RPMI8226 (cell line): ENCODE measurements at regions not wholly inside any gene's neighbourhood (a gene's known extent, or its start where the extent isn't known, plus 50 kb on each side); places are given as distances from the start of the nearest gene placed in this dataset.
"Not testable (repeated sequence)": the region's sequence is repeated elsewhere in the genome, so short reads cannot be mapped to it uniquely, and the experiment has no call there.

Experiments used
- DNase-seq: peaks from one replicate; pipeline ENCODE4 v3.0.0-alpha.2; 2015

DNA sequence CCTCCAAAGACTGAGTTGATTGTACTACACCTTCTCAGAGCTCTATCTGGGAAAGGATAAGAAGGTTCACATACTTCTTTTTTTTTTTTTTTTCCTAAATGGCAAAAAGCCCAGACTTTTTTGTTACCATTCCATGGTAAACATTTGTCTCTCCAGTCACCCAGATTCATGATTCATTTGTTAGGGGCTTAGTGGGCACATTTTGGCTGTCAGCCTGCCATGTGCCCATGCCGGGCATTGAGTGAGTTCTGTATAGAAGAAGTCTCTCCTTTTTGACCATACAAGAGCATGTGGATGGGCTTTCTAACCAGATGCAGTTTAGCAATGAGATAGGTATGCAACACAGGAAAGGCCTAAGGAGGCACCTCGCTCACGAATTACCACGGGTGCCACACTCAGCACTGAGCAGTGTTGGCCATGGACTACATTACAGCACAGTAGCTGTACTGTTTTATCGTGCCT, 447.5 kb upstream of the HSF2 start:
- DNase-seq: no peak

DNA sequence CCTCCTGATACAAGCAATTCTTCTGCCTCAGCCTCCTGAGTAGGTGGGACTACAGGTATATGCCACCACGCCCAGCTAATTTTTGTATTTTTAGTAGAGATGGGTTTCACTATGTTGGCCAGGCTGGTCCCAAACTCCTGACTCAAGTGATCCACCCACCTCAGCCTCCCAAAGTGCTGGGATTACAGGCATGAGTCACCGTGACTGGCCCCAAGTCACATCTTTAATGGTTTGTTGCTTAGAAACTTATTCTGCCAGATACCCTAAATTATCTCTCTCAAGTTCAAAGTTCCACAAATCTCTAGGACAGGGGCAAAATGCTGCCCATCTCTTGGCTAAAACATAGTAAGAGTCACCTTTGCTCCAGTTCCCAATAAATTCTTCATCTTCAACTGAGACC, 444.1 kb upstream of the HSF2 start:
- DNase-seq: not testable (repeated sequence)

DNA sequence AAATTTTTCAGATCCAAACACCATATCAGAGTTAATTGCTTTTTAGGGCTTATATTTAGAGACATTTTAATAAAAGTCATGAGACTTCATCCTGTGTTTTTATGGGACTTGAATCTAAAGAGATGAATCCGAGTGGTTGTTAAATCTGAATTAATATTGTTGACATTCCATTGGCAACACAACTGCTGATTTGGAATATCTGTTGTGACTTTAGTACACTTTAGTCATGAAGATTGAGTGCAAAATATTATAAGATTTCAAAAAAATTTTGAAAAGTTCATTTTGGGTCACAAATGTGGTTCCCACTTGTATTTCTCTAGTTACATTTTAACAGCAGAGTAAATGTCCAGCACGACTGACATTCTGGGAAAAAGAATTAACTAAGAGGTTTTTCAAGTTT, 442.7 kb upstream of the HSF2 start:
- DNase-seq: no peak

DNA sequence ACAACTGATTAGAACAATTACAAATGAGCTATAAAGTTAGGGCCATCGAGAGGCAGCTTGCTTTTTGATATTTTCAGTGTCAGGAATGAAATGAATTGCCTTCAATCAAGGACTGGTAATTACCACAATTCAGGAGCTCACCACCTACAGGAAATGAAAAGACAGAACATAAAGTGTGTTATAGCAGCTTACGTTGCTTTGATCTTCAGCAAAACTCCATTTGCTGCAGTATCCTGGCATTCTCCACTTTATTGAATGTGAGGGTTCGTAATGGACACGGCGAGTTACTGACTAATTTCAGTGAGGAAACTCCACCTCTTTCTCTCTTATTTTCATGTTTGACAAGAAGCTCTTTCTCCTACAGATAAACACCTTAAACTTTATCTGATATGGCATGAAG, 440.0 kb upstream of the HSF2 start:
- DNase-seq: no peak

DNA sequence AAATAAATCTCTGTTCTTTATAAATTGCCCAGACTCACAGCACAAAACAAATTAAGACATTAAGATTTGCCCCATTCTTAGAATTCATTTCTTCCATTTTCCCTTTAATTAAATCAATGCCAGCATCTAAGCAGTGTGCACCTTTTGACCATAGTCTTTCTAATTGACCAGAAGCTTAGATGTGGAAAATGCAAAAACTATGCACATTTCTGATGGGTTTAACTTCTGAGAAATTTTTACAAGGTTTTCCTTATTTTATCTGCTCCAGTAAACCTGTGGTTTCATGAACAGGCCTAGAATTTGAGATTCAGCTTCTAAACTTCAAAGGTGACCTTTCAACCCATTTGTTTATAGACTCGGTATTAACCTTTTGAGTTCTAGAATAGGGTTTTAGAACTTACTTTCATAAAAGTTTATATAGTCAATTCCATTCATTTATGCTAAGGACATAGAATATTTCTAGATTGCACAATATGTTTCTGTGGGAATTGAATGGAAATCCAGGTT, 437.8 kb upstream of the HSF2 start:
- DNase-seq: no peak

DNA sequence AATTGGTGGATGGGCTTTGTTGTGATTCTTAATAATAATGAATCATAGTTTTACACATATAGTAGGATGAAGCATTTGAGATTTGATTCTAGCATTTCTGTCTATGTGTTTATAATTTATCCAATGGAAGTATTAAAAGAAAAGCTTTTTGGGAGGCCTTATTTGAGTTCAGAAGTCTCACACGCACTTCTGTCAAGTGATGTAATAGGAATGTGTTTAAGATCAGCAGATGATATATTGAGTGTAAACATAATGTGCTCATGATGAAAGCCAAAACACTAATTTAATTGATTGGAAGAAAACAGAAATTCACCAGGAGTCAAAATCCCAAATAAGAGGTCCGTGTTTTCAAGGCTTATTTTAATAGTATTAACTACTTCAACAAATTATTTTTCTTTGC, 435.6 kb upstream of the HSF2 start:
- no peak for DNase-seq

DNA sequence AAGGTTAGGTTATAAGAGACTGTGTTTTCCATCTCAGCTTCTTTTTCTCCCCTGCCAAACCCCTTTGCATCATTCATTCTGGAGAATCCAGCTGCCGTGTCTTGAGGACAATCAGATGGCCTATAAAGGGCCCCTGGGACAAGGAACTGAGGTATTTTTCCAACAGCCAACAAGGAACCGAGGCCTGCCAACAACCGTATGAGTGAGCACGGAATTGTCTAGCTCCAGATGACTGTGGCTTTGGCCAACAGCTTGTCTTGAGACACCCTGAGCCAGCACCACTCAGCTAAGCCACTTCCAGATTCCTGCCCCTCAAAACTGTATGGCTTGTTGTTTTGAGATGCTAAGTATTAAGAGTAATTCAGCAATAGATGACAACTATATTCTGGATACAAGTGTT, 433.7 kb upstream of the HSF2 start:
- DNase-seq: no peak

DNA sequence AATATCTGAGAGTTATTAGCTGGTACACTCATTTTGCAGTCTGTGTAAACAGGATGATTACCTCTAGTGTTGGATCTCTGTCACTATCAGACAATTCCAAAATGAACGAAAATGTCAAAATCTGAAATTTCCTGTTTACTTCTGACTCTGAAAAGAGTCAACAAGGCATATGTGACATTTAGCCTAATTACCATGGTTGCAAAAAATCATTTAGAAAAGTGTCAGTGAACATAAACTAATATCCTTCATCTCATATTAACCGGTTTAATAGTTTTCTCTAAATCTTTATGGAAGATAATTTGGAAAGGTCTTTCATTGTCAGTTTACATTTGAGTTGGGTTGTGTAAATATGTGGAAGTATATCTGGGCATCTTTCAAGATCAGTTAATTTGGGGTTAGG, 431.8 kb upstream of the HSF2 start:
- DNase-seq: no peak

DNA sequence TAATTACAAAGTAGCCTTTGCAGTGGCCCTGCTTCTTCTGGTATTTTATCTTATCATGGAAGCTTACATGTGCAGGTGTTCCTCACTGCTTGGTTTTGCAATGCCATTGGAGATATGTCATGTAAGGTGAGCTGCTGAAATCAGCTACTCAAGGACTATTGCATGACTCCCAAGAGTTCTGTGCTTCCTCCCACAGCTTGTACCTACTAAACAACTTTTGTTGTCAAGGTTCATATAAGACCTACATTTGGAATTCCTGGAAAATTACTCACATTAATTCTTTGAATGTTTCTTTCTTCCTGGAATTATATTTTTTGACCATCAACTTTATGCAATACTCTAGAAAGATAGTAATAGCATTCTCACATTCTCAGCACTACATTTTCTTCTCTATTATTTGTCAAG, 427.5 kb upstream of the HSF2 start:
- no peak for DNase-seq

DNA sequence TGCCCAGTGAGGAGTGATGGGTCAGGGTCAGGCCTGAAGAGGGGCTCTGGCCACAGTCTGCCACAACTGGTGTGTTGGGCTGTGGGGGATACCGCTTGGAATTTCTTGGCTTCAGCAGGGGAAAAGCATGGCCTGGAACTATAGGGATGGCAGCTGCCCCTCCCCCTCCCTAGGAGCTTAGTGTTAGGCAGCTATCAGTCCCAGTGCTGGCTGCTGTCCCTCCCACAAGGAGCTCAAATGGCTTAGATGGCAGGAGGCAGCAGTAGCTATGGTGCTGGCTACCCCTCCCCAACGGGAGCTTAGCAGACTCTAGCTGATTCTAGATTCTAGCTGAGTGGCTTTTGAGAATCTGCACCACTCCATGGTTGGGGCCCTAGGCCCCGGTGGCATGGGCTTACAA, 414.5 kb upstream of the HSF2 start:
- no peak for DNase-seq

DNA sequence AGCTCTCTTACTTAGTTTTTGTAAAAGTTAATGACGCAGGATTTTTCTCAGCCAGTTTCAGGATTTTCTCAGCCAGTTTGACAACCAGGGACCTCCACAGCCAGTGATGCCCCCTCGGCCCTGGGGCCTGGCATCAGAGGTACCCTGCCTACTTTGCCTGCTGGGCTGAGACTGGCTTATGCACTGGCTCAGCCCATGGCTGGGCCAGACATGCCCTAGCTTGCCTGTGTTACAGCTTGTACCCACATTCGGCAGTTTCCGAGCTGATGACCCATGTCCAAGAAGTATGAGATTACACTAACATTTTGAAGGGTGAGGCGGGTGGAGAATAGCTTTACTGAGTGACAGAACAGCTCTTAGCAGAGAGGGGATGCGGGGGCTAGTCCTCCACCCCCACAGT, 406.1 kb upstream of the HSF2 start:
- DNase-seq: no peak

DNA sequence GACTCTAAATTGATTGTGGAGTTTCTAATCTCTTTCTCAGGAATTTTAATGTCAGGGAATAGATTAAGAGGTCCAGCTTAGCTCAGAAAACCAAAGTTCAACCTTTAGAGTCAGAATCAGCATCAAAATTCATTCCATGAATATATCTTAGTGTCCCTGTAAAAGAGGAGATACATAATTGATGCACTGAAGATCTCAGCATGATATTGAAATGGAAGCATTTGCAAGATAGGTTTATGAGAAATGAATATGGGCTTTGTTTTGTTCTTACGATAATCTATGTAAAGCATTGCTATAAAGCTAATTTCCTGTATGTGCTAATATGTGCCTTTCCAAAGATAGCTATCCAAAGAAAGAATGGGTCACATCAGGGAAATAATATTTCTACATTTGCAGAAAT, 404.5 kb upstream of the HSF2 start:
- no peak for DNase-seq

DNA sequence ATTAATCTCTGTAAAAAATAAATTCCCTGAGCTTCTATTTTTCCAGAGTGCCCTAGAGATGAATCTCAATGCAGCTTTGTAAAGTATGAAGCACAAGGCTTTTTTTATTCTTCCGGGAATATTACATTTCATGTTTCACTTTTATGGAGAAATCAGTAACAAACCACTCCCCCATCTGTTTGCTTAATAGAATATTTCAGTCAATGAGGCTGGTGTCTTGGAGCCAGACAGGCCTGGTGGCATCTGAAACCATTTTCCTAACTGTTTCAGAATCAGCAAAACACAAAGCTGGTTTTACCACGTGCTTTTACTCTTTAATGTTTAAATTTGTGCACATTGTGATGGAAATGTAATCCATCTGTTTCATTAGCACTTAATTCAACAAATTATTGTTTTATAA, 400.8 kb upstream of the HSF2 start:
- DNase-seq: no peak

DNA sequence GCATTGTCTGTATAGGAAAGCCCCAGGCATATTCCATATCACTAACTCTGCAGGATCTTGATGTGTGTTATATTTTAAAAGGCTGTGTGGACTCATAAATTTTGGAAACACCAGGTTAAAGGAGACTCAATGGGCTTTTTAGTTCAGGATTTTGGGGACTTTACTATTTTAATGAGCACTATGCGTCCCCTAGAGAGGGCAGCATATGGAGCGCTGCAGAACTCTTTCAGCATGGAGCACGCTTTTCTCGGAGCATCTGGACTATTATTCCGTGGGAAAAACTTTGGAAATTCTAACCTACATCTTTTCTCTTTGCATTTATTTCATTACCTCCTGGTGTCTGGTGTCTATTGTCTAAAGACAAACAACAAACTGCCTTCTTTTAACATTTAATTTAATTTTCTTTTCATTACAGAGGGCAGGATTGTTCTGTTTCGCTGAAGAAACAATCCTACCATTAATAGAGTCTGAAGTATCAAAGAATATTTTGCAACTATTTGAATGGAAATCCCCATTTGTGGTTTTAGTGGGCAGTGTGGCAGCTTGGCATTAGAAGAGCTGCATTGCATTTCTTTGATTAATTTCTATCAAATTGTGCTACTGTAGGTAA, 399.9 kb upstream of the HSF2 start:
- DNase-seq: no peak

DNA sequence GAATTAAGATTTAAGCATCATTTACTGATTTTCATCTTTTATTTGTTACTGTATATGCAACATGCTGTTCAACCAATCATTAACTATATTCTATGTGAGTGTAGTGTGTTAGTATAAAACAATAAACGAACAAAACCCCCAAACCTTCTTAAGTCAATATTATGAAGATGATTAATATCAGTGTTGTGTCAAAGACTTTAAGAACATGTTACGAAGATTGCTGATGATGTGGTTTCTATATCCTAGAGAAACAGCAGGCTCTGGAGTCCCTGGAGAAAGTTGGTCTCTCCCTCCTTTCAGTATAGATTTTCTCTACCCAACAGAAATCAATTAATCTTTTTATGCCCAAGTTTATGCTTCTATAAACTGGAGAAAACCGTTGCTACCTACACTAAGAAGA, 393.8 kb upstream of the HSF2 start:
- no peak for DNase-seq

DNA sequence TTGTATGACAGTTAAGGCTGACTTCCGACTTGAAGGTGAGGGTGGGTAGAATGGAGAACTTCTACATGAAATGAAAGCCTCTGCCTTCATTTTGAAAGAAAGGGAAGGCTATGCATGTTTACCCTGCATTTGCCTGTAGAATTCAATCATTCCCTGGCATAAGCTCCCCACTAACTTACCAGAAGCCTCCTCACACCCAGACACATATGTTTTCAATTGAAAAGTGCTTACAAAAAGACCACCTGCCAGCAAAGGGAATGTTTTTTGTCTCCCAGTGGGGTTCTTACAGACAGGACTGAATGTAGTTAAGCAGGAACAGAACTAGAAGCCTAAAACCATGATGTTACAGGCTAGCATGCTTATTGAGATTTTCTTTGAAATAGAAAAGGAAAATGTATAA, 392.1 kb upstream of the HSF2 start:
- DNase-seq: no peak

DNA sequence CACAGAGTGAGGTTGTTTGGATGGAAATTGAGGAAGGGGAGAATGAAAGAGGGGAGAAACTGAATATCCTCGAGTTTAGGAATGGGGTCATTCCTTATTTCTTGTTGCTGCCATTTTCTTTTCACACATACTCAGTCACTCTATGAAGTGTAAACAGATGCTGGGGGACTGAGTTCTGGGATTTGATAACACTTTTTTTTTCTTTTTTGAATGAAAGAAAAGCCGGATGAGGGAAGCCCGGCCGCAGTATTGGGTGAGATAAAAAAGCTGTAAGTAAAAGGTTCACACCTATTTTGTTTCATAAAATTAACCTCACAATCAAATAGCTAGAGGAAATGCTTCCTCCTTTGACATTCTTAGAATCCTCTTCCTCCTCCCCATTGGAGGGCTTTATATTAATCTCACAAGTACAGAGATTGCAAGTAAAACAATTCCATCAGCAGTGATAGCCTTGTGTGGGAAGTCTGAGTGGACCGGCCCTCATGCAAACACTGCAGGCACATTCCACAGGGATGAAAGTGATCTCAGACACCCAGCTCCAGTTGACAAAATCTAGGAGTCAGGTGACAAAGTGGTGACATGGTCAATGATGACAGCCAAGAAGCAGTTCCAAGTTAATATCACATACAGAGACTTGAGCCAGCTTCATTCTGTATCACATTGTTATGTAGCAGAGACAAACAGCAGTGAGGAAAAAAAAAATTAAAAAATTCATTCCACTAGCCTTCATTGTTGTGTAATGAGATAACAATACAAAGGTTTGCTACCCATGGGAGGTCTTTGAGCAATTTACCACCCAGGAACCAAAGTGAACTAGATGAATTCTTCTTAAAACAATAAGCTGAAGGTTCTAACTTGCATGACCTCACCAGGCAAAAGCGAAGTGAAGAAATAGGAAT, 391.1 kb upstream of the HSF2 start:
- no peak for DNase-seq

DNA sequence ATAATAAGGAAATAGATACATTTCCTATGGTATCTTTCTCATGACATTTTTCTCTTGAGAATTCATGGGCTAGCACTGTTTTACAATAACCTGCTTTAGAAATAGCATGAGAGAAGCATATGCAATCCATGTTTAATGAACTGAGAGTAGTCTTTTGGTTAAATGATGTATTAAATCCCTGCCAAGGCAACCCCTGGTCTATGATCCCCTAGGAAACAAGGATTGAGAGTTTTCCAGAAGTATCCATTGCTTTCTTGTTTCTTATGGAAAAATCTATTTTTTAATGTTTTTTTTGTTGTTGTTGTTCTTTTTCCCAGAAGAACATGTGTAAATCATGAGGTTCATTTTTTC, 390.5 kb upstream of the HSF2 start:
- DNase-seq: no peak

DNA sequence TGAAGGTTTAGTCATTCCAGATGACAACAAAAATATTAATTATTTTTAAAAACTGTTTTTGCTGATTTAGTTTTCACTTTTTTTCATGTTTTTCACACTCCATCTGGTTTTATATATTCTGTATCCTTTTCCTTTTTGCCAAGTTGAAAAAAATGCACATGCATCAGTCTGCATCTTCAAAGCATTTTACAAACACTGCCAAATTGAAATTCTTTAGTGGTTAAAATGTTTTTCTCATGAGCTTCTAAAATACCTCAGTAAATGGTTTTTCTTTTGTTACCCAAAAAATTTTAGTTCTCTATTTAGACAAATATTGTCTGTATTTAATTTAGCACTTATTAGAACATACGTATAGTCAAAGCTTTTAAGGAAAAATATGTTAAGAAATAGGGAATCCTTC, 386.9 kb upstream of the HSF2 start:
- no peak for DNase-seq

DNA sequence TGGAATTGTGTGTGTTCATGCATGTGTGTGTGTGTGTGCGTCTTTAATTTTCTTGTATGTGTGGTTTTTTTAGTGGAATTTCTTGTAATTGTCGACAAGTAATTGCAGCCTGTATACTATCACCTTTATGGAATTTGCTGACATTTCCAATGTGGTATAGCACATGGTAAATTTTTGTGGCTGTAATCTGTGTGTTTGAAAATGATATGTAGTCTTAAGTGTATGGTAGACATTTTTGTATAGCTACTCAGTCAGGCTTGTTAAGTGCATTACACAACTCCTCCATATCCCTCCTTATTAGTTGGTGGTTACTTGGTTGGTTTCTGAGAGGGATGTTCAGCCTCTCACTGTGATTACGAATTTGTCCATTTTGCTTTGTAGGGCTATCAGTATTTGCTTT, 384.5 kb upstream of the HSF2 start:
- DNase-seq: no peak

DNA sequence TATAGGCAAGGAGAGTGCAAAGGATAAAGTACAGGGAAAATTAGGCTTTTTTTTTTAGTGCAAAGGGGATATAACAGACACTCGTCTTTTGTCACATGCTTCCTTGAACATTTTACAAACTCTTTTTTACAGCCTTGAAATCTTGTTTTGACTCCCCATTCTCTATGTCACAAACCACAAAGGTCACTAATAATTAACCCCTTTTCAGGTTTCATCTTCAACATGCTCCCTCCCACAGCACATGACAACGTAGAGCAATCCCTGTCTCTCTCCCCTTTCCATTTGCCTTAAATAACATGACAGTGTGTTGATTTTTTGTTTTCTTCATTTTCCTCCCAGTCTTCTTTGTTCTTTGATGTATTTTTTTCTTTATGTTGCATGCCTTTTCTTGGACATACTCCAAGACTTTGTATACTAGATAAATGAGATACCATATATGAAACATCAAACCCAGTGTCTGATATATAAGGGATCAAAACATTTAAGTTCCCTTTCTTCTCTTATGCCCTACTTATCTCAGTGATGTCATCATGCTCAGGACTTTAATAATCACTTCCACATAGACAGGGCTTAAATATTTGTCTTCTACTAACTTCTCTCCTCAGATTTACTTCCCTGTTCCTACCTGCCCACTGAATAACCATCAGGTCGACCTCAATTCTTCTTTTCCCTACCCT, 378.7 kb upstream of the HSF2 start:
- DNase-seq: no peak

DNA sequence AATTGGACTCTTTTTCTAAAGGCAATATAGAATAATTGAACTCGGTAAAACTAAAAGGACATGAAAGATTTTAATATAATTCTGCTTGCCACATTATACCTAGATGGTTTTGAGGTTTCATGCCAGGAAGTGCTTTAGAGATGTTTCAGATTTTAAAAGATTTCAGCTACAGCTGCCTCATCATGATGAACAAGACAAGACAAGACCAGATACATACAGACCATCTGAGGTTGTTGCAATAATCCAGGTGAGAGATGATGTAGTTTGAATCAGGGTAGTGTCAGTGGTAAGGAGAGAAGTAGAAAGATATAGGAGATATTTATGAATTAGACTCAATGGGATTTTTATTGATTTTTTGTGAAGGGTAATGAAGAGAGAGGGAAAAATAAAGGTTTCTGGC, 374.3 kb upstream of the HSF2 start:
- DNase-seq: no peak

DNA sequence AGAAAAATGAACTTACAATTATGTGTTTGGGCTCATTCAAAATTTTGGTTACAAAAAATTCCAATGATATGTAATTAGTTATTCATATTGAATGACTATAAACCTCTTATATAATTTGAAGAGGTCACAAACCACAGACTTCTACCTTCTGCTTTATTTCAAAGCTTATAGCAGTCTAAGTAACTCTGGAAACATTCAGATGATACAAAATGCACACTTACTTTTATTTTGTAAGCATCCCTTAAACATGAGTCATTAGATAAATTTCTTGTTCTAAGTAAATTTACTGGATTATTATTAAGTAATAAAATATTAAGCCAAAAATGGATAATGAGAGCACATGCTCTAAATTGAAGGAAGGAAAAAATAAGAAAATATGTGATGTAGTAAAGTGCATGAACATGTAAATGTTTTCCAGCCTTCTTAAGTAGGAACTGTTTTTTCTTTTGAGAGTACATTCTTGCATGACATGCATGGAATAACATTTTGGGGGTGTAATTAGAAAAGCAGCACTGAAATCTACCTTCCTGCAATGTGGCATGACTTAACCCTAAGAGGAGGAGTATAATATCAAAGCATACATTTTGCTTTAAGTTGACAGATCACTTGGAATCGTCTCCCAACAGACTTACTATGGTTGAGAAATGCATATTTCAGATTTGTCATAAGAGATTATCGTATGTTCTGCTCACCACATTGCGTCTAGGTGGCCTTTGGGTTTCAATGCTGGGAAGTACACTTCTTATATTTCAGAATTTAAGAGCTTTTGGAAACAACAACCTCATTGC, 372.7 kb upstream of the HSF2 start:
- no peak for DNase-seq
